RPMI7951 (cell line): ENCODE measurements at regions not wholly inside any gene's neighbourhood (a gene's known extent, or its start where the extent isn't known, plus 50 kb on each side); places are given as distances from the start of the nearest gene placed in this dataset.

ENCODE experiments used
- DNase-seq: peaks from one replicate; pipeline ENCODE4 v3.0.0-alpha.2; 2012; ENCODE audit warnings: low read depth

DNA sequence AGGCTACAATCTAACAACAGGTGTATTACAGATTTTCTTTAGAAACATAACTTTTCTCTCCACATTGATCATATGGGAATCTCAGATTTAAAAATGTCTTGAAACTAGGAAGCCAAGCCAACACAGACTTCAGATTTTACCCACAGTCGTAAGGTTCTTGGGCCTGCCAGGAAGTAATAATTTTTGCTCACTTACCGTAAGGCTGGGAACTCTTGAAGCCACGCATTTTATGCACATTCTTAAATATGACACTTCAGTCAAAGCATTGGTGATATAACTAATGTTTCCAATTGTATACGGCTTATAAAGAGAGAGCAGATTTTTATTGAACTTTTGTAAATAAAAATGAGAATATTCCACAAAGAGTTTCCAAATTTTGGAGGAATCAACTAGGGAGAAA is 328.9 kb upstream of the TRPC7 start:
- DNase-seq: no peak

GRCh38 chr5:136689552-136689951 is 324.2 kb upstream of the TRPC7 start:
- DNase-seq: no peak

DNA sequence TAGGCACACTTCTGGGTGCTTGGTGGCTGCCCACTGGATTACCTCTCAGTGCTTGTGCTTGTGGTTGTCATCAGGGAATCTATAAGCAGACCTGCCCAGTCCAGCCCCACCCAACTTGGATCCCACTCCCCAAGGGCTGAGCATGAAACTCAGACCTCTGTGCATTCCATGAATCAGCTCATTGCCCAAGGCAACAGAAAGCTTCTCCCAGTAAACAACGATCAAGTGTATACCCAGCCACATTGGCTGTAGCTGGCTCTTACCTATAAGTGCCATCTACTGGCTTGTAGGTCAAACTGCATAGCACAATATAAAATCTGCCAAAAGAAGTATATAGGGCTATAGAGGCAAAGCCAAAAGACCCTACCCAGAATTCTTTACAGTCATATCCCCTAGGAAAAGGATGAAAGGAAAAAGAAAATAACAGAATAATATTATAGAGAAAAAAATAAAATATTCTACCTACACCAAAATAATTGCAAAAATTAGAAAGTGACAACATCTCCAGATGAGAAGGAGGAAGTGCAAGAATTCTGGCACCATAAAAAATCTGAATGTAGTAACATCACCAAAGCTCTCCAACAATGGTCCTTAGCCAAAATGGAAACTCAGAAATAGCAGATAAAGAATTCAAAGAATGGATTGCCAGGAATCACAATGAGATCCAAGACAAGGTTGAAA is 321.0 kb upstream of the TRPC7 start:
- DNase-seq: peak; percentile 40

GRCh38 chr5:136682986-136683385 is 317.6 kb upstream of the TRPC7 start:
- DNase-seq: no peak

- DNase-seq: no peak
Measured at GRCh38 chr5:136679233-136679632, 313.9 kb upstream of the TRPC7 start.

DNA sequence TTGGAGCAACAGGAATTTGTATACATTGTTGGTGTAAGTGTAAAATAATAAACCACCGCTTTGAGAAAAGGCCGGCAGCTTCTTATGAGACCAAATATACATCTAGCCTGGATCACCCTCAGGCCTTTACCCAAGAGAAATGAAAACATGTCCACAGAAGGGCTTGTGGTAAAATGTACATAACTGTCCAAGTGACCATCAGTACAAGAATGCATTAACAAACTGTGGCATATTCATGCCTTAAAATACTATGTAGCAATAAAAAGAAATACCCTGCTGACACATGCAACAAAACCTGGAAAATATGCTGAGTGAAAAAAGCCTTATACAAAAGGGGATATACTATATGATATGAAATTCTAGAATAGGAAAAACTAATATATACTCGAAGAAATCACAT is 311.9 kb upstream of the TRPC7 start:
- no peak for DNase-seq

GRCh38 chr5:136676685-136677084 is 311.3 kb upstream of the TRPC7 start:
- no peak for DNase-seq

DNA sequence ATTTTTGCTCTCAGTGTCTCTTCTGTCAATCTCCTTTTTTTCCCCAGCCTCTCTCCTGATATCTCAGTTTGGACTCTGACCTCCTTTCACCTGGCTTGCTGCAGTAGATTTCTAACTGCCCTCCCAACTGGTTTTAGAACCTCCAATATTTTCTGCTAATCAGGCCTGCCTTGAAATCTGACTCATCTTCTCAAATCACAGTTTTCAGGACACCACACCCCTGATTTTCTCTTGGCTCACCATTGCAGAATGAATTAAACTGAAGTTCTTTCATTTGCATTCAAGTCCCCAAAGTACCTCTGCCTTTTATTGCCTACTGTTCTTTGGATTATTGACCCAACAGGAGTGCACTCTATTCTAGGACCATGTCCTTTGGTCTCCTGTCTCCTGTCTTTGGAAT is 310.4 kb upstream of the TRPC7 start:
- no peak for DNase-seq

GRCh38 chr5:136674178-136674577 is 308.8 kb upstream of the TRPC7 start:
- no peak for DNase-seq

DNA sequence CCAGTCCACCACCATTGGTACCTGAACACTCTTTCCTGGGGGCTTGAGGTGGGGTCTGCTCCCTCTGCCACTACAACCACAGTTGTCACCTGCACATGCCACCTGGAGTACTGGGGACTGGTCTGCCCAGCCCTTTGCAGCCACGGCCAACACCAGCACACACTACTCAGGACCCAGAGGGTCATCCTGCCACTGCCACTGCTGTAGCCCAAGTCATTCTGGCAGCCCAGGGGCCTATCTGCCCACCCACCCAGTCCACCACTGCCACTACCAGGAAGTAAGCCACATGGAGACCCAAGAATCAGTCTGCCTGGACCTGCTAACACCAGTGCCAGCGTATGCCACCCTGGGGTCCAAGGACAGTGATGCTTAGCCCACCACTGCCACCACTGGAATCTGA is 302.4 kb upstream of the TRPC7 start:
- no peak for DNase-seq

- no peak for DNase-seq
Measured at GRCh38 chr5:136666970-136667620, 301.8 kb upstream of the TRPC7 start.

DNA sequence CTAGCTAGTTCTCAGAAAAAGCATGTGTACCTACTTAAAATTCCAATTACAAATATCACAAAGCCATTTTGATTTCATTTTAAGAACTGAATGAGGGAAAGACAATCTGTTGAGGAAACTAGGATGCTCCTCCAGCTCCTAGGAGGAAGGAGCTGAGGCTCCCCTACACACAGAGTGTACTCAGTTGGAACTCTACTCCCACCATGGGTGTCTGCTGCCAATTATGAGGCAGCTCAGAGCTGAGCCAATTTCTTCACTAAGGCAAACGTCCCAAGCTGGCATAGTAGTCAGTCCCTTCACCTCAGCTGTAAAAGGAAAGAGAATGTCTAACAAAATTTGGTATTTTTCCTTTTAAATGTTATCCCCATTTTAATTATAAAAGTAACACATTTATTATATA is 300.0 kb upstream of the TRPC7 start:
- DNase-seq: no peak

GRCh38 chr5:136661026-136661425 is 295.7 kb upstream of the TRPC7 start:
- no peak for DNase-seq

- no peak for DNase-seq
Measured at GRCh38 chr5:136656811-136657210, 291.5 kb upstream of the TRPC7 start.

GRCh38 chr5:136655468-136655867 is 290.1 kb upstream of the TRPC7 start:
- no peak for DNase-seq

GRCh38 chr5:136646915-136647314 is 281.6 kb upstream of the TRPC7 start:
- DNase-seq: no peak

DNA sequence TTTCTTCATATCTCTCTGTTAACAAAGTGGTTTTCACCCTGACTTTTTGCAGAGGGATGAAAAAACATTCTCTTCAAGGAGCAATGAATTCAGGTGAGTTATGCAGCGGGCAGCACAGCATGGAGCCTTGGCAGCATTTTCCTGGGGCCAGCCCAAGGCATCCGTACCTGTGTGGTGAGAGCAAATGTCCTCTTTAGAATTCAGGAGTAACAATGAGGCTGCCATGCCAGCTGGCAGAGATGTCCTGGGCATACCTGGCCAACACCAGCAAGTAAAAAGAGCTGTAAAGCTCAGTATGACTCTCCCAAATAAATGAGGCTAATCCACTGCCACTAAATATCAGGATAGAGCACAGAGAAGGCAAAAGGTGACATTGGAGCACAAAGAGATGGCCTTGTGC is 277.6 kb upstream of the TRPC7 start:
- DNase-seq: no peak

DNA sequence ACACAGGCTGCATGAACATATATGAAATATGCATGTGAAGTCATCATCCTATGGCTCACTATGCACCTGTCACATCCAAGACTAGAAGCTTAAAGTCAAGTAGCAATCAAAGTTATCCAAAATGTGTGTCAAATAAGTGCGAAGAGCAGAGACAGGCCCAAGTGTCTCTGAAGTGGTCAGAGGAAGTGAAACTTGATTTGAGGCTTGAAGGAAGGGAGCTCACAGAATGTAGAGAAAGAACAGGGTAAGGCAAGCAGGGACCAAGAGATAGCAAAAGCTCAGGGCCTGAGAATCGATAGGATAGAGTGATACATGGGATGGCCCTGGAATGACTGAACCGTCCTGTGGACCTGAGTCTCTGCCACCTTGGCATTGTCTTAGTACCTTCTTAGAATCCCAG is 274.3 kb upstream of the TRPC7 start:
- no peak for DNase-seq

GRCh38 chr5:136638084-136638483 is 272.7 kb upstream of the TRPC7 start:
- no peak for DNase-seq

- no peak for DNase-seq
Measured at GRCh38 chr5:136636001-136636400, 270.7 kb upstream of the TRPC7 start.

- DNase-seq: peak; percentile 2
Measured at GRCh38 chr5:136631186-136631585, 265.8 kb upstream of the TRPC7 start.

DNA sequence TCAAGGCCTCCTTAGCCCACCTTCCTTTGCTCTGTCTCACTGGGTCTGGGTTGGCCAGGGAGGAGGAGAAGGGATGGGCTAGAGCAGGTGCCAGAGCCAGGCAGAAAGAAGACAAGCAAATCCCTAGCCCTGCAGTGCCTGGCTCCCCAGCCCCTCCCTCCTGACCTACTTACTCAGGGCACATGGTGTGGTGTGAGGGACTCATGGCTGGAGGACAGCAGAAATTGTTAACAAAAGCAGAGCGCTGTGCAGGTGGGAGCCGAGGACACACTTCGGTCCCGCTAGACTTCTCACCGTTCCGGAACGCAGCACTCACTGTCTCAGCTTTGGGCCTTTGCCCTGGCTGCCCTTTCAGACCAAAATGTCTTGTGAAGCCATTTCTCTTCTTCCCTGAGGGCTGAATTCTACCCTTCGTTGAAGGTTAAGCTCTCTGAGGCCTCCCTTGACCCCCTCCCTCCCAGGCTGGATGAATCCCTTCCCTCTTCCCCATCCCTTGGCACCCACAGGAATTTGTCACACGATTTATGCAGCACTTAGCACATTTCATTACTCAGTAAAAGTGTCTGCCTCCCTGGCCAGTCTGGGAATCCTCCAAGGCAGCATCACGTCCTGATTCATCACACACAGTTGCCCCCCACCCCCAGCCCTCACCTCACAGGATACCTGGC is 263.9 kb upstream of the TRPC7 start:
- DNase-seq: no peak

- no peak for DNase-seq
Measured at GRCh38 chr5:136626531-136626930, 261.2 kb upstream of the TRPC7 start.
